ENCODE measurements at regions not wholly inside any gene's neighbourhood (a gene's known extent, or its start where the extent isn't known, plus 50 kb on each side); places are given as distances from the start of the nearest gene placed in this dataset.
A peak's percentile ranks its signal among the peaks of the same experiment; 100 is the strongest.

DNA sequence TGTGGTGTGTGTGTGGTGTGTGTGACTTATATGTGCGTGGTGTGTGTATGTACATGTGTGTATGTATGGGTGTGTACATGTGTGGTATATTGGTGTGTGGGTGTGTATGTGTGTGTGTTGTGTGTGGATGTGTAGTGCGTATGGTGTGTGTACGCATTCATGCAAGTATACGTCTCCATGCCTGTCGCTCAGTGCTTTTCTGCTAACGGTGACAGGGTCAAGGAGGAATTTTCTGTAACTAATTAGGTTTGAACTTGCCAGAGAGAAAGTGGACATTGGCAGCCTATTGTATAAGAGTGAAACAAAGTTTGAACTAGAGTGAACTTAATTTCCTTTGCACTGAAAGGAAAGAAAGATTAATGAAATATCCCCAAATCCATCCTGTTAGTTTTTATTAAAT is 120.9 kb upstream of the GSC start:
- TF ChIP-seq, protein P1, sequence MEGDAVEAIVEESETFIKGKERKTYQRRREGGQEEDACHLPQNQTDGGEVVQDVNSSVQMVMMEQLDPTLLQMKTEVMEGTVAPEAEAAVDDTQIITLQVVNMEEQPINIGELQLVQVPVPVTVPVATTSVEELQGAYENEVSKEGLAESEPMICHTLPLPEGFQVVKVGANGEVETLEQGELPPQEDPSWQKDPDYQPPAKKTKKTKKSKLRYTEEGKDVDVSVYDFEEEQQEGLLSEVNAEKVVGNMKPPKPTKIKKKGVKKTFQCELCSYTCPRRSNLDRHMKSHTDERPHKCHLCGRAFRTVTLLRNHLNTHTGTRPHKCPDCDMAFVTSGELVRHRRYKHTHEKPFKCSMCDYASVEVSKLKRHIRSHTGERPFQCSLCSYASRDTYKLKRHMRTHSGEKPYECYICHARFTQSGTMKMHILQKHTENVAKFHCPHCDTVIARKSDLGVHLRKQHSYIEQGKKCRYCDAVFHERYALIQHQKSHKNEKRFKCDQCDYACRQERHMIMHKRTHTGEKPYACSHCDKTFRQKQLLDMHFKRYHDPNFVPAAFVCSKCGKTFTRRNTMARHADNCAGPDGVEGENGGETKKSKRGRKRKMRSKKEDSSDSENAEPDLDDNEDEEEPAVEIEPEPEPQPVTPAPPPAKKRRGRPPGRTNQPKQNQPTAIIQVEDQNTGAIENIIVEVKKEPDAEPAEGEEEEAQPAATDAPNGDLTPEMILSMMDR (IDR thresholded peaks at IDR 0.05; ENCODE audit: insufficient read depth, missing control alignments): no peak
- DNase-seq (ENCODE audit: insufficient read length, low spot score): no peak
- FAIRE-seq: no peak

DNA sequence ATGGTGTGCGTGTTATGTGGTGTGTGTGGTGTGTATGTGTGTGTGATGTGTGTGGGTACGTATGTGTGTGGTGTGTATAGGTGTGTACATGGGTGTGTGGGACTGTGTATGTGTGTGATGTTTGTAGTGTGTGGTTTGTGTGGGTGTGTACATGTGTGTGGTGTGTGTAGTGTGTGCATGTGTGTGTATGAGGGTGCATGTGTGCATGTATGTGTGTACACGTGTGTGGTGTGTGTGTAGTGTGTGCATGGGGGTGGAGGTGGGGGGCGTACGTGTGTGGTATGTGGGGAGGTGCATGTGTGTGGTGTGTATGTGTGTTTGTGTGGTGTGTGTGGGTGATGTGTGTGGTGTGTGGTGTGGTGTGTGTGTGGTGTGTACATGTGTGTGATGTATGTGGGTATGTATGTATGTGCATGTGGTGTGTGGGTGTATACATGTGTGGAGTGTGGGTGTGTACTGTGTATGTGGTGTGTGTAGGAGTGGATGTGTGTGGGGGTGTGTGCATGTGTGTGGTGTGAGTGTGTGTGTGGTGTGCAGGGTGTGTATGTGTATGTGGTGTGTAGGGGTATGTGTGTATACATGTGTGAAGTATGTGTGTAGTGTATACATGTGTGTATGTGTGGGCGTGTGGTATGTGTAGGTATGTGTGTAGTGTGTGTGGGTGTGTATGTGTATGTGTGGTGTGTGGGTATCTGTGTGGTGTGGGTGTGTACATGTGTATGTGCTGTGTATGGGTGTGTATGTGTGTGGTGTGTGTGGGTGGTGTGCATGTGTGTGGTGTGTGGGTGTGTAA is 119.8 kb upstream of the GSC start:
- peak; percentile 80 for FAIRE-seq
- DNase-seq (ENCODE audit: insufficient read length, low spot score): no peak
- TF ChIP-seq, protein P1 (IDR thresholded peaks at IDR 0.05; ENCODE audit: insufficient read depth, missing control alignments): no peak

DNA sequence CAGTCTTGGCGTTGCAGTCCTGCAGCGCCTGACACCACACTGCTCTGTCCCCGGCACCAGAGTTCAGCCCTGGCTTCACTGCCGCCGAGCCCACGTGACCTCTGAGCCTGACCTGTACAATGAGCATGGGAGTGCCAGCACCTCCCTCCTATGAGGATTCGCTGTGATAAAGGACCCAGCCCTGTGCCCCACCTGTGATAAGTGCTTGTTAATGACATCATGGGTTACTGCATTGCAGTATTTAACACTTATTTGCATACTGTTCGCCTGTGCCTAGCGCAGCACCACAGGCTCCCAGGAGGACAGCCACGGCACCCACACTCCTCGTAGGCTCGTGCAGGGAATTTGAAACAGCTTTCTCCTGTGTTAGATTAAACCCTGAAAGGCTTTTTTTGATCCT is 118.2 kb upstream of the GSC start:
- TF ChIP-seq, protein P1 (IDR thresholded peaks at IDR 0.05; ENCODE audit: insufficient read depth, missing control alignments): no peak
- DNase-seq (ENCODE audit: insufficient read length, low spot score) (no peak), FAIRE-seq (no peak)

DNA sequence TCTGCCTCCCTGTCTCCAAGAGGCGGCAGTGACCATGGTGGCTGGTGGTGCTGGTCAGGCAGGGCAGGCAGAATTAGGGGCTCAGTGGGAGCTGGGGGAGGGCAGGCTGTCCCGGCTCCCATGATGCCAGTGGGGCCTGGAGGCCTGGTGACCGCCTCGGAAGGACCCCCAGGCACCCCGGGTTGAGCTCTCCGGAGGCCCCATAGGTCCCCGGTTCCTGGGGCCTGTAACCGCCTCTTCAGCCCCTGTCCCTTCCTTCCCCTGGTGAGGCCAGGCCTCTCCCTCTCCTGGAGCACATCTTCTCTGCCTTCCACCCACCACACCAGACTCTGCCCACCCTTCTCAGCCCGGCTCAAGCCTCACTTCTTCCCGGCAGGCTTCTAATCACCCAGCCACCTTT is 117.7 kb upstream of the GSC start:
- DNase-seq (ENCODE audit: insufficient read length, low spot score) (no peak), FAIRE-seq (no peak)
- TF ChIP-seq, protein P1 (IDR thresholded peaks at IDR 0.05; ENCODE audit: insufficient read depth, missing control alignments): no peak

DNA sequence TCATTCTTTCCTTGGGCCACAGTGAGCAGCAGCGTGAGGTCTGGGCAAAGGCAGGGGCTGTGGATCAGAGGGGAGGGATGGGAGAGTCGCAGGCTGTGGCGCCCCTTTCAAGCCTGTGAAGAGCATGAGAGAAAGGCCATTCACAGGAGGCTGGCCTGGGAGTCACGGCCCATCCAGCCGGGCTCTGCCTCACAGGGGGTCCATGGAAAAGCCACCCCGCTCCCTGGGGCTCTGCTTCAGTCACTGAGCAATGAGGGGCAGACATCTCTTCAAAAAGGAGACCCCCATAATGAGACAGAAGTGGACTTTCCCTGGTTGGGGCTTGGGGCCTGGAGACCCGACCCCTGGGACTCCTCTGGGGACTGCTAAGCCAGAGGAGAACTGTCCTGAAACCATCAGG is 117.0 kb upstream of the GSC start:
- TF ChIP-seq, protein P1 (IDR thresholded peaks at IDR 0.05; ENCODE audit: insufficient read depth, missing control alignments): no peak
- FAIRE-seq (no peak), DNase-seq (ENCODE audit: insufficient read length, low spot score) (no peak)

DNA sequence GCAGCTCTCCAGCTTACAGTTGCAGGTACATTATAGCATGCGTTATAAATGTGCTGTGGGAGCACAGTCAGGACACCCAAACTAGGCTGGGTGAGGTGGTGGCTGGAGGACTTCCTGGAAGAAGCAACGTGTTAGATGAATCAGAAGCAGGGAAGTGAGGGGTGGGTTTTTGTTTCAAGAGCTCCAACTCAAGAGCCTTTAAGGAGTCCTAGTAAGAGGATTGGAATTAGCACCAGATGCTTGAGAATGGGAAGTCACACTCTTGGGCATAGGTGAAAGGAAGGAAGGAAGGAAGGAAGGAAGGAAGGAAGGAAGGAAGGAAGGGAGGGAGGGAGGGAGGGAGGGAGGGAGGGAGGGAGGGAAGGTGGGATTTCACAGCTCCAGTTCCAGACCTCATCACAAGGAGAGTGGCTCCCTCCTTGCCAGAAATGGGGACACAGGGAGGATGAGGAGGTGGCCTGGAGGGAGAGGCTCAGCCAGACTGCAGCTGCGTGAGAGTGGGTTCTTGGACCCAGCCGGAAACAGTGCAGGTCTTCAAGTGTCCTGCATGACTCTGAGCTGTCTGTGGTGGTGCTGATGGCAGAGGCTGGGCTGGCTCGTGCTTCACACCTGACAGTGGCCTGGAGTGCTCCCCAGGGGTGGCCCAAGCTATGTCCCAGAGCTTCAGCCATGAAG is 115.7 kb upstream of the GSC start:
- no peak for DNase-seq (ENCODE audit: insufficient read length, low spot score)
- FAIRE-seq: no peak
- TF ChIP-seq, protein P1 (IDR thresholded peaks at IDR 0.05; ENCODE audit: insufficient read depth, missing control alignments): no peak

Data from D721Med (cell line).